ENCODE measurements at regions not wholly inside any gene's neighbourhood (a gene's known extent, or its start where the extent isn't known, plus 50 kb on each side); places are given as distances from the start of the nearest gene placed in this dataset.

DNA sequence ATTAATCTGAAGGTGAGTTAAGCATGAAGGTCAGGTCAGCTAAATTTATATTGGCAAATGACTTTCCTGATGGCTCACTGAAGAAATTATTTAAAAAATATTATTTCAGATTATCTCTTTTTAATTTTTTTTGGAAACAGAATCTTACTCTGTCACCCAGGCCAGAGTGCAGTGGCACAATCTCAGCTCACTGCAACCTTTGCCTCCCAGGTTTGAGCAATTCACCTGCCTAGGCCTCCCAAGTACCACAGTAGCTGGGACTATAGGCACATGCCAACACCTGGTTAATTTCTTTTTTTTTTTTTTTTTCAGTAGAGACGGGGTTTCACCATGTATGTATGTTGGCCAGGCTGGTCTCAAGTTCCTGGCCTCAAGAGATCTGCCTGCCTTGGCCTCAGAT is 976.7 kb downstream of the TTLL7 start:
- peaks cover 18% of the 10 kb centered on the region for H3K4me1 Mint-ChIP-seq (ENCODE audit: unreplicated experiment)
- H3K9me3 Mint-ChIP-seq (ENCODE audit: unreplicated experiment): peaks cover 17% of the 10 kb centered on the region
- H3K27ac Mint-ChIP-seq (ENCODE audit: unreplicated experiment): no peak overlapping the region

DNA sequence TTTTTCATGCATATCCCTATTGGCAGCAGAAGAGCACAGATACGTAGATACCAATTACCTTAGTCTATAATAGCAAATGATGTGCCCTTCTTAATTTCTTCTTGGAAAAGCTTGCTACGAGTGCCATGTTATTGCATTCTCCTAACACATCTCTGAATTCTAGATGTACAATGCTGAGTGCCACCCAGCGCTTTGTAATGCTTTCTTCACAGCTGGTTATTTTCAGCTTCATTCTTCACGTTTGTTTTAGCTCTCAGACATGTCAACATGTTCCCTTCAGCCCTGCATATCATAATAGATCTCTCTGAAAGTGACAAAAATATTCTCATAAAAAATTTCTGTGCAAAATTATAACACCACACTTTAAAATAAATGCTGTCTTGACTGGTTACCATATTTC is 981.2 kb downstream of the TTLL7 start:
- H3K36me3 Mint-ChIP-seq (ENCODE audit: unreplicated experiment): peaks cover 11% of the 10 kb centered on the region
- no peak overlapping the region for H3K4me3 Mint-ChIP-seq (ENCODE audit: unreplicated experiment)

More for the DNA sequence above, 976.7 kb downstream of the TTLL7 start:
- Mint-ChIP-seq H3K36me3 (ENCODE audit: unreplicated experiment) (peaks cover 11% of the 10 kb centered on the region), H3K4me3 (ENCODE audit: unreplicated experiment) (no peak overlapping the region), H3K27me3 (ENCODE audit: unreplicated experiment) (no peaks in the 10 kb centered on the region)
- DNase-seq (ENCODE audit: extremely low spot score, unreplicated experiment): no peak
- TF ChIP-seq, protein P1, sequence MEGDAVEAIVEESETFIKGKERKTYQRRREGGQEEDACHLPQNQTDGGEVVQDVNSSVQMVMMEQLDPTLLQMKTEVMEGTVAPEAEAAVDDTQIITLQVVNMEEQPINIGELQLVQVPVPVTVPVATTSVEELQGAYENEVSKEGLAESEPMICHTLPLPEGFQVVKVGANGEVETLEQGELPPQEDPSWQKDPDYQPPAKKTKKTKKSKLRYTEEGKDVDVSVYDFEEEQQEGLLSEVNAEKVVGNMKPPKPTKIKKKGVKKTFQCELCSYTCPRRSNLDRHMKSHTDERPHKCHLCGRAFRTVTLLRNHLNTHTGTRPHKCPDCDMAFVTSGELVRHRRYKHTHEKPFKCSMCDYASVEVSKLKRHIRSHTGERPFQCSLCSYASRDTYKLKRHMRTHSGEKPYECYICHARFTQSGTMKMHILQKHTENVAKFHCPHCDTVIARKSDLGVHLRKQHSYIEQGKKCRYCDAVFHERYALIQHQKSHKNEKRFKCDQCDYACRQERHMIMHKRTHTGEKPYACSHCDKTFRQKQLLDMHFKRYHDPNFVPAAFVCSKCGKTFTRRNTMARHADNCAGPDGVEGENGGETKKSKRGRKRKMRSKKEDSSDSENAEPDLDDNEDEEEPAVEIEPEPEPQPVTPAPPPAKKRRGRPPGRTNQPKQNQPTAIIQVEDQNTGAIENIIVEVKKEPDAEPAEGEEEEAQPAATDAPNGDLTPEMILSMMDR (IDR thresholded peaks at IDR 0.05): no peak

DNA sequence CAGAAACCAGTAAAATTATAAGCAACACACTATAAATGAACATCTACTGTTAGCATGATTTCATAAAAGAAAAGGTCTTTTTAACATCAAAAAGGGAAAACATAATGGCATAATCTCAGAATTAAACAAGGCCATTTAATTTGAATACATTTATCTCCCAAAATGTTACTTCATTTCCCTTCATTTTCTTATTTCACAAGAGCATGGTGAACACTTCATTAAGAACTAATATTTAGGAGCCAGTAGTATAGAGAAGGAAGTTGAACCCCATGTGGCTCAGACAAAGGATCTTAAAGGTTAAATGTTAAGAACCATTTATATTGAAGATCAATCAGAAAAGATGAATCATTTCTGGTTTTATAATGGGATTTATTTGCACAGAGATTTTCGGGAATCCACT is 981.7 kb downstream of the TTLL7 start:
- no peak for DNase-seq (ENCODE audit: extremely low spot score, unreplicated experiment)
- TF ChIP-seq, protein P1 (IDR thresholded peaks at IDR 0.05): no peak
- H3K27me3 Mint-ChIP-seq (ENCODE audit: unreplicated experiment): peaks cover 3% of the 10 kb centered on the region
- no peak overlapping the region for H3K27ac Mint-ChIP-seq (ENCODE audit: unreplicated experiment)
- peaks cover 17% of the 10 kb centered on the region for H3K9me3 Mint-ChIP-seq (ENCODE audit: unreplicated experiment)
- peaks cover 11% of the 10 kb centered on the region for H3K36me3 Mint-ChIP-seq (ENCODE audit: unreplicated experiment)
- H3K4me3 Mint-ChIP-seq (ENCODE audit: unreplicated experiment): no peak overlapping the region
- H3K4me1 Mint-ChIP-seq (ENCODE audit: unreplicated experiment): no peaks in the 10 kb centered on the region

More for the DNA sequence above, 981.2 kb downstream of the TTLL7 start:
- Mint-ChIP-seq H3K9me3 (ENCODE audit: unreplicated experiment) (peaks cover 17% of the 10 kb centered on the region), H3K27me3 (ENCODE audit: unreplicated experiment) (peaks cover 3% of the 10 kb centered on the region), H3K4me1 (ENCODE audit: unreplicated experiment) (no peaks in the 10 kb centered on the region), H3K27ac (ENCODE audit: unreplicated experiment) (no peak overlapping the region)
- TF ChIP-seq, protein P1 (IDR thresholded peaks at IDR 0.05): no peak
- DNase-seq (ENCODE audit: extremely low spot score, unreplicated experiment): no peak

DNA sequence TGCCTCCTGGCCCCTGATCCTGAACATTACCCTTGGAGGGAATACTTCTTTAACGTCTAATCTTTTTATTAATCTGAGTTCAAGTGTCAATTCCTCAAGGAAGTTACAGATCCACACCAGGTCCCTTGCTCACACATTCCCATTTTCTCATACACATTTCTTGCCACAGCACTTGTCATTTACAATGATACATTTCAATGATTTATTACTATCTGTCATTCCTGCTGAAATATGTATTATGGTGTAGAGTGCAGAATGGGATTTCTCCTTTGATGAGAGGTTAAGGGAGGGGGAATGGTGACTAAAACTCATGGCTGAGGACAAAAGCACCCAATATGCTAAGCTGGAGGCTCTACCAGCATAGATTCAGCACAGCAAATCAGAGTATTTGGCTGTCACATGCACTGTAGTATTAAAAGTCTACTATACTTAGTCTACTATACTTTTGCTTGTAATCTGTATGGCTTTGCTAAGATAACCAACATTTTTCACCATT is 982.5 kb downstream of the TTLL7 start:
- no peak for DNase-seq (ENCODE audit: extremely low spot score, unreplicated experiment)
- H3K9me3 Mint-ChIP-seq (ENCODE audit: unreplicated experiment): peaks cover 16% of the 10 kb centered on the region

DNA sequence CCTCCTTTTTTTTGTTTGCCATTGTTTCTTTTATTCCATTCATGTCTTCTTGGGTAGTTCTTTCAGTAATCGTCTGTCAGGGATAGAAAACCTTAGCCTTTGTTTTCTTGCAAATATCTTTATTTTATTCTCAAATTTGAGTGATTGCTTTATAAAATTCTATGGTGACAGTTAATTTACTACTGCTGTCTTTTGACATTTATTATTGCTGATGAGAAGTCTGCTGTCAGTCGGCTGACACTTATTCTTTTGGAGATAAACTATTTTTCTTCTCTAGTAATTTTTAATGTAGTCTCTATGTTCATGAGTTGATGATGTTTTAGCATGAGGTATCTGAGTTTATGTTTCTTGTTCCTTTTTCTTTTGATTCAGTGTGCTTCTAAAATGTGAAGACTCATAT is 983.8 kb downstream of the TTLL7 start:
- no peak overlapping the region for H3K4me3 Mint-ChIP-seq (ENCODE audit: unreplicated experiment)
- TF ChIP-seq, protein P1 (IDR thresholded peaks at IDR 0.05): no peak
- no peak for DNase-seq (ENCODE audit: extremely low spot score, unreplicated experiment)
- peaks cover 3% of the 10 kb centered on the region for H3K36me3 Mint-ChIP-seq (ENCODE audit: unreplicated experiment)
- no peak overlapping the region for H3K27ac Mint-ChIP-seq (ENCODE audit: unreplicated experiment)
- H3K4me1 Mint-ChIP-seq (ENCODE audit: unreplicated experiment): no peaks in the 10 kb centered on the region
- H3K9me3 Mint-ChIP-seq (ENCODE audit: unreplicated experiment): peaks cover 6% of the 10 kb centered on the region
- H3K27me3 Mint-ChIP-seq (ENCODE audit: unreplicated experiment): peaks cover 3% of the 10 kb centered on the region

More for the DNA sequence above, 982.5 kb downstream of the TTLL7 start:
- TF ChIP-seq, protein P1 (IDR thresholded peaks at IDR 0.05): no peak
- H3K27ac Mint-ChIP-seq (ENCODE audit: unreplicated experiment): no peak overlapping the region
- no peaks in the 10 kb centered on the region for H3K4me1 Mint-ChIP-seq (ENCODE audit: unreplicated experiment)
- no peak overlapping the region for H3K4me3 Mint-ChIP-seq (ENCODE audit: unreplicated experiment)
- peaks cover 11% of the 10 kb centered on the region for H3K36me3 Mint-ChIP-seq (ENCODE audit: unreplicated experiment)
- peaks cover 3% of the 10 kb centered on the region for H3K27me3 Mint-ChIP-seq (ENCODE audit: unreplicated experiment)

All from osteocyte (in vitro differentiated cells).